Fibroblast of mammary gland (primary cell): ENCODE measurements at regions not wholly inside any gene's neighbourhood (a gene's known extent, or its start where the extent isn't known, plus 50 kb on each side); places are given as distances from the start of the nearest gene placed in this dataset.
A peak's percentile ranks its signal among the peaks of the same experiment; 100 is the strongest.

Experiments used
- DNase-seq: peaks from one replicate; pipeline ENCODE4 v3.0.0-alpha.2; 2010; ENCODE audit warnings: low read depth
- H3K4me3 ChIP-seq: 2 replicates; pipeline ENCODE4 v1.5.1; 2011; ENCODE audit warnings: low read depth, mild to moderate bottlenecking, low read length, moderate library complexity; ENCODE audit not compliant: control insufficient read depth
- TF ChIP-seq, protein P1 (sequence below): conservative IDR thresholded peaks from 2 replicates; pipeline ENCODE4 v1.5.1; 2011; ENCODE audit warnings: low read depth, low read length, inconsistent platforms; ENCODE audit not compliant: control insufficient read depth, insufficient read depth

DNA sequence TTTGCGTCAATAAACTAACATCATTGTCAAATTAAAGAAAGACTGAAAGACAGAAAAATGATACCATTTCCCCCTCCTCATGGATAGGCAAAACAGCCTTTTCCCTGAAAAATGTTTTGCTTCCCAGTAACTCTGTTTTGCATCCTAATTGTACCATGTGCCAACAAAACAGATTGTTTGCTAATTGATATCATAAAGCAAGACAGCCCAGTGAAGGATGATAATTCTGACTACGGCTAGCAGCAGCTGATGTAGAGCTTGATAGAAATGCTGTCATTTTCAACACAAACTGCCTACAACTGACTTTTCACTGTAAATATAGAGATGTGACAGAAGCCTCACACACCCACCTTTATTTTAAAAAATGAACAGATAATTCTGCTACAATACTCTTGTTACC lies 1061.6 kb downstream of the HACE1 start:
- no peak overlapping the region for H3K4me3 ChIP-seq
- TF ChIP-seq, protein P1, sequence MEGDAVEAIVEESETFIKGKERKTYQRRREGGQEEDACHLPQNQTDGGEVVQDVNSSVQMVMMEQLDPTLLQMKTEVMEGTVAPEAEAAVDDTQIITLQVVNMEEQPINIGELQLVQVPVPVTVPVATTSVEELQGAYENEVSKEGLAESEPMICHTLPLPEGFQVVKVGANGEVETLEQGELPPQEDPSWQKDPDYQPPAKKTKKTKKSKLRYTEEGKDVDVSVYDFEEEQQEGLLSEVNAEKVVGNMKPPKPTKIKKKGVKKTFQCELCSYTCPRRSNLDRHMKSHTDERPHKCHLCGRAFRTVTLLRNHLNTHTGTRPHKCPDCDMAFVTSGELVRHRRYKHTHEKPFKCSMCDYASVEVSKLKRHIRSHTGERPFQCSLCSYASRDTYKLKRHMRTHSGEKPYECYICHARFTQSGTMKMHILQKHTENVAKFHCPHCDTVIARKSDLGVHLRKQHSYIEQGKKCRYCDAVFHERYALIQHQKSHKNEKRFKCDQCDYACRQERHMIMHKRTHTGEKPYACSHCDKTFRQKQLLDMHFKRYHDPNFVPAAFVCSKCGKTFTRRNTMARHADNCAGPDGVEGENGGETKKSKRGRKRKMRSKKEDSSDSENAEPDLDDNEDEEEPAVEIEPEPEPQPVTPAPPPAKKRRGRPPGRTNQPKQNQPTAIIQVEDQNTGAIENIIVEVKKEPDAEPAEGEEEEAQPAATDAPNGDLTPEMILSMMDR: no peak

DNA sequence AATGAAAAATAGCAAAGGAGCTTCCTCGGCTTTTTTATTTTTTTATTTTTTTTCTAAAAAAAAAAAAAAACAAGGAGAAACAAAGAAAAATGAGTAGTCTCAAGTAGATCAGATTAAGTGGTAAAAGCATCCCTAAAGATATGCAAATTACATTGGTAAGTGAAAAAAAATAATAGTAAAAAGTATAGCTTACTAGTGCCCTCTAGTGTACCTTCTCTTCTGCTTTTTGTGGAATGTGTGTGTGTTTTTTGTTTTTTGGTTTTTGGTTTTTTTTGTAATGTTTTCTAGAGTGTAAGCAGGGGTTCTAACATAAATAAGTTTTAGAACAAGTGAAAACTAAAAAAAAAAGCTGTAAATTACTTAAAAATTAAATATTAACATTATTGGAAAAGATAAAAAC lies 1062.0 kb downstream of the HACE1 start:
- DNase-seq: peak; percentile 4
- TF ChIP-seq, protein P1: peak; percentile 49
- no peak overlapping the region for H3K4me3 ChIP-seq

More for the DNA sequence above, 1061.6 kb downstream of the HACE1 start:
- DNase-seq: no peak

DNA sequence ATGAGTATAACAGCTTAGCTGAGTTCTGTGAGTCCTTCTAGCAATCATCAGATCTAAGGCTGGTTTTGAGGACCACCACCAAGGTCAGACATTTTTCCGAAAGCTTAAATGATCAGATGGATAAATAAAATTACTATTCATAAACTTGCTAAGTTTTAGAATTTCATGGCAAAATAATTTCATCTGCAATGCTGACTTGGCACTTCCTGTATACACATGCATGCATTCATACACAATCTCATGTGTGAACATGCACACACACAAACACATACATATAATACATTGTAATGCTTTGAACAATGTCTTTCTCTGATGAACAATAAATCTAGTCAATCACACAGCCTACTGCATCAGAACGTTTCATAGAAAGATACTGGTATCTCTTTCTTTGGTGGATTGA lies 1068.3 kb downstream of the HACE1 start:
- no peak overlapping the region for H3K4me3 ChIP-seq
- TF ChIP-seq, protein P1: no peak
- no peak for DNase-seq

DNA sequence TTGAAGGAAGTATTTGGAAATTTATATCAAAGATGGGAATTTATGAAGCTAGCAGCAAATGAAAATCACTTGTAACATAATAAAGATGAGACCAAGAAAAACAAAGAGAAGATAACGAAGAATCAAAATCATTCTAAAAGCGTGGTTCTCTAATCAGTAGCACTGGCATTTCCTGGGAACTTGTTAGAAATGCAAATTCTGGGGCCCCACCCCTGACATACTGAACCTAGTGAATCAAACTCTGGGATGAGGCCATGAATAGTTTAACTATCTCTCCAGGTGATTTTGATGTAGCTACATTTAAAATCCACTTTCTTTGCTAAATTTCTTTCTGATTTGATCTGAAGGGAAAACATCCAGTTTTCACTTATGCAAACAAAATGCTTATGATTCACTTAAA lies 1075.6 kb downstream of the HACE1 start:
- no peak for DNase-seq
- H3K4me3 ChIP-seq: no peak overlapping the region
- TF ChIP-seq, protein P1: no peak

DNA sequence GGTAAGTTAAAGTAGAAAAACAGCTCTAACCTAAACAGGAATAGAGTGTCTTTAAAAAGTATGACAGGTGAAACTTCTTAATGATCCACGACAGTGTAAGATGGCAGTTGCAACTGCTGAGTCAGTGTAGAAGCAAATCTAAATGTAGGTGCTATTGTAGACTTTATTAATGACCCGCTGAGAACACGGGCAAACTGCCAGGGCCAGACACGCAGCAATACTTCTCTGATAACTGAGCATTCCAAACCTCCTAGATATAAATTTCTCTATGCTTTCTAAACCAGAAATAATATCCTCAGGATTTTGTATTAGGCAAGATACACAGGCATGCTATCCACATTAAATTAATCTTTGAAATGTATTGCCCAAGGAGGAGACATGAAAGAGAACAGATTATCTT lies 1076.4 kb downstream of the HACE1 start:
- no peak overlapping the region for H3K4me3 ChIP-seq
- DNase-seq: no peak
- TF ChIP-seq, protein P1: no peak

DNA sequence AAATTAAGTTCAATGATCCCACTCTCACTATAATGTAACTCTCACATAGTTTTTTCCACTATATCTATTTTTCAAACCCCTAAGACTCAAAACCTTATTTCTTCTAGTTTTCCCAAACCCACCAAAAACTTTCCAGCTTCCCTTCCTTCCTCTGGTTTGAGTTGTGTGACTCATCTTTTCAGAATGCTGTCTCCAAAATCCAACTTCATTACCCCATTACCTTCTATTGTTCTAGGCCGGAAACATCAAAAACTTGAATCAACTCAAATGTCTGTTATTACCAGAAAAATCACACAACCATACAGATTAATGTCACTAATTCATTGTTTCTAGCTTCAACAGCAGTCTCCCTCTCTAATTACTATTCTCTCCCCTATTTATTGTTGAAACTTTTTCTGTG lies 1090.3 kb downstream of the HACE1 start:
- DNase-seq: no peak
- H3K4me3 ChIP-seq: no peak overlapping the region
- TF ChIP-seq, protein P1: no peak

DNA sequence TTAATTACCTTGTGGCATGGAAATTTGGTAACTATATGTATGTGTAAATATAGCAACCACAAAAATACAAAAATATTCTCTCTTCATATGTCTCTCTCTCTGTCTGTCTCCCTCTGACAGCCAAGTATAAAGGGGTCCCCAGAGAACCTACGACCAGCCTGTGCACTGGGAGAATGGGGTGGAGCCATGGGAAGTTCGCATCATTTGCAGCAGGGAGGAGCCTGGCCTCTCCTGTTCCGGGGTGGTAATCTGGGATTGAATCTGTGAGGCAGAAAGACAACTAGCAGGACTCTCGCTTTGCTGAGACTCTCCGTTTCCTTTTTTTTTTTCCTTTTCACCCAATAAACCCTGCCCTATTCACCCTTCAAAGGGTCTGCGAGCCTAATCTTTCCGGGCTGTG lies 1109.1 kb downstream of the HACE1 start:
- TF ChIP-seq, protein P1: no peak
- no peak overlapping the region for H3K4me3 ChIP-seq
- DNase-seq: no peak
